CD4-positive, alpha-beta memory T cell (primary cell): ENCODE measurements at regions not wholly inside any gene's neighbourhood (a gene's known extent, or its start where the extent isn't known, plus 50 kb on each side); places are given as distances from the start of the nearest gene placed in this dataset.

Experiments used
- CTCF ChIA-PET: fragments of 350-600 bp; sonication (Branson Sonifier 250); formaldehyde crosslinking; loops from one replicate; lab custom pipeline; 2021; ENCODE audit warnings: inconsistent platforms; ENCODE audit not compliant: partially characterized antibody; lab: Charles Lee
- POLR2A ChIA-PET: fragments of 350-600 bp; sonication (Branson Sonifier 250); formaldehyde crosslinking; loops from one replicate; lab custom pipeline; 2021; ENCODE audit not compliant: partially characterized antibody; lab: Charles Lee
- DNase-seq, 5 donors: peaks; one replicate each; pipeline versions ENCODE4 v3.0.0 to v3.0.0-alpha.2; 2020 to 2022; ENCODE audit warnings: mixed read lengths in 1 of 5
- H3K27ac ChIP-seq: one replicate; pipeline ENCODE4 v1.7.0; 2013; ENCODE audit warnings: low read depth, low read length
- H3K27me3 ChIP-seq: 2 replicates; pipeline ENCODE4 v1.7.0; 2013; ENCODE audit warnings: mild to moderate bottlenecking, low read length, moderate library complexity; ENCODE audit not compliant: insufficient read depth
- H3K36me3 ChIP-seq: 2 replicates; pipeline ENCODE4 v1.7.0; 2013; ENCODE audit warnings: mild to moderate bottlenecking, low read length, moderate library complexity; ENCODE audit not compliant: insufficient read depth
- H3K4me1 ChIP-seq: 2 replicates; pipeline ENCODE4 v1.7.0; 2013; ENCODE audit warnings: mild to moderate bottlenecking, low read length, moderate library complexity; ENCODE audit not compliant: insufficient read depth
- H3K4me3 ChIP-seq, 2 donors: one replicate each; pipeline ENCODE4 v1.7.0; 2013; ENCODE audit warnings: low read length in 2 of 2, mild to moderate bottlenecking in 1 of 2
- H3K9me3 ChIP-seq, 2 donors: one replicate each; pipeline ENCODE4 v1.7.0; 2013; ENCODE audit warnings: low read length in 2 of 2, control low read depth in 1 of 2; ENCODE audit not compliant: control insufficient read depth in 1 of 2
- H3K27ac Mint-ChIP-seq, 7 donors: one replicate each; pipeline ENCODE4 v1.8.0; 2020 to 2021; ENCODE audit warnings: mixed read lengths in 7 of 7, mild to moderate bottlenecking in 6 of 7, inconsistent platforms in 3 of 7, moderate library complexity in 3 of 7
- H3K27me3 Mint-ChIP-seq, 2 donors: one replicate each; pipeline ENCODE4 v1.8.0; 2020 to 2021; ENCODE audit warnings: mixed read lengths in 2 of 2
- H3K36me3 Mint-ChIP-seq, 2 donors: one replicate each; pipeline ENCODE4 v1.8.0; 2020 to 2021; ENCODE audit warnings: mixed read lengths in 2 of 2, inconsistent platforms in 1 of 2, mild to moderate bottlenecking in 1 of 2
- H3K4me1 Mint-ChIP-seq, 4 donors: one replicate each; pipeline ENCODE4 v1.8.0; 2020 to 2021; ENCODE audit warnings: mixed read lengths in 4 of 4, mild to moderate bottlenecking in 1 of 4
- H3K4me3 Mint-ChIP-seq, 8 donors: one replicate each; pipeline ENCODE4 v1.8.0; 2020 to 2021; ENCODE audit warnings: mixed read lengths in 8 of 8, mild to moderate bottlenecking in 7 of 8, moderate library complexity in 6 of 8, inconsistent platforms in 3 of 8
- H3K9me3 Mint-ChIP-seq, 8 donors: one replicate each; pipeline ENCODE4 v1.8.0; 2020 to 2021; ENCODE audit warnings: mixed read lengths in 8 of 8, mild to moderate bottlenecking in 5 of 8, inconsistent platforms in 3 of 8, moderate library complexity in 1 of 8
- intact Hi-C: fragments of 100-400 bp; cut with micrococcal nuclease; formaldehyde crosslinking; loops from one replicate; pipeline ENCODE4 v1.15.1; 2023

DNA sequence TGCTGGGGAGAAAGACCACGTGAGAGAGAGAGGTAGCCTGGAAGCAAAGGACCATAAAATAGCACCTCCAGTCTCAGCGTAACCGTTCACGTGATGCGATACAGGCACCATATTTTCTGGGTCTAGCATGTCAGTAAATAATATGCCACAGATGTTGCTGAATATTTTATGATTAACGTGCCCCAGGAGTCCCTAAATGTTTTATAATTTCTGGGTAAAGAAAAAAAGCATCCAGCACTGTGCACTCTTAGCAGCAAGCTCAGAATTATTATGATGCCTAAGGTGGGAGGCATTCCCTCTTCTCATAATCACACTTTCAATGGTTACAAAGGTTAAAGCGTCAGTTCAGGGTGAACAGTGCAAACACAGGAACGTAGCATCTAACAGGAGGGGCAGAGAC is 121.8 kb downstream of the CAVIN4 start:
- Mint-ChIP-seq H3K27me3 (no peaks in the 10 kb centered on the region), H3K4me3 (no peak overlapping the region), H3K36me3 (no peaks in the 10 kb centered on the region), H3K27ac (no peak overlapping the region), H3K4me1 (no peaks in the 10 kb centered on the region), H3K9me3 (peaks cover 0 to 2% (median 0%) of the 10 kb centered on the region in 8 donors)
- Histone ChIP-seq H3K9me3 (no peaks in the 10 kb centered on the region), H3K27me3 (no peaks in the 10 kb centered on the region), H3K4me1 (no peaks in the 10 kb centered on the region), H3K27ac (no peak overlapping the region), H3K4me3 (no peak overlapping the region), H3K36me3 (no peaks in the 10 kb centered on the region)
- ChIA-PET POLR2A (no interaction called here), CTCF (no interaction called here)
- DNase-seq: no peak
- intact Hi-C loops: loop anchor here (2.0 kb wide), 1 partner anchor 611 kb away; no protein-coding TSS in a partner anchor

DNA sequence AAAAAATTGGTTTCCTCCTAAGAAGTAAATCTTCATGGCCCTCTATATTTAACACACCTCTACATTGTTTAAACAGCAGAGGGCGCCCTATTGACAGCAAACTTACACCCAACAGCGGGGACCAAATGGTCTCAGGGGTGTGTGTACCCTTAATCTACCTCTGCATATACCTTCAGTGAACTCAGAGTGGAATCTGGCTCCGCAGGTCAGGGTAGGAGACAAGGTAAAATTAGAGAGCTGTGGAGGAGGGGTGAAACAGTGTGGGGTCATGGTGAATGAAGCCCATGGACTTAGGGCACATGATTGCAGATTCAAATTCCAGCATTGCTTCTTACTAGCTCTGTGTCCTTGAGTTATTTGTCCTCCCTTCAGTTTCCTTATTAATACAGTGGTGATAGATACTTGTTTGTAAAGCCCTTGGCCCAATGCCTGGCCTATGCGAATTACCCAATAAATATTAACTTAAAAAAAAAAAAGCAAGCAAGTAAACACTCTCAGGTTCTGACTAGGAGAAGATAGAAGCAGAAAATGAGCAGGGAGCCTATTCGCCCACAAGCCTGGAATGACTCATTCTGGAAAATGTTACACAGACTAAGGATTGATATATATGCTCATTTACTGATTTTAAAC is 122.9 kb downstream of the CAVIN4 start:
- Histone ChIP-seq H3K36me3 (no peaks in the 10 kb centered on the region), H3K4me1 (no peaks in the 10 kb centered on the region), H3K27me3 (no peaks in the 10 kb centered on the region), H3K27ac (no peak overlapping the region), H3K9me3 (no peaks in the 10 kb centered on the region), H3K4me3 (no peak overlapping the region)
- no peak overlapping the region for H3K4me3 Mint-ChIP-seq
- no peaks in the 10 kb centered on the region for H3K4me1 Mint-ChIP-seq
- H3K36me3 Mint-ChIP-seq: no peaks in the 10 kb centered on the region
- H3K27ac Mint-ChIP-seq: no peak overlapping the region
- intact Hi-C loops: loop anchor here (2.0 kb wide), 1 partner anchor 610 kb away; no protein-coding TSS in a partner anchor
- POLR2A ChIA-PET: no interaction called here
- peaks cover 0 to 2% (median under 1%) of the 10 kb centered on the region in 8 donors for H3K9me3 Mint-ChIP-seq
- H3K27me3 Mint-ChIP-seq: no peaks in the 10 kb centered on the region
- CTCF ChIA-PET: interaction anchor here (1.4 kb wide), 1 partner anchor 9 kb away, joined by 8 read pairs; no protein-coding TSS in a partner anchor
- peak in 1 of 5 donors; percentile 1 for DNase-seq

GRCh38 chr9:100714372-100715099 is 136.7 kb downstream of the CAVIN4 start:
- peaks cover 1 to 2% of the 10 kb centered on the region in 2 donors for H3K27me3 Mint-ChIP-seq
- Histone ChIP-seq H3K9me3 (no peaks in the 10 kb centered on the region), H3K4me1 (no peaks in the 10 kb centered on the region), H3K4me3 (no peak overlapping the region), H3K36me3 (no peaks in the 10 kb centered on the region), H3K27me3 (no peaks in the 10 kb centered on the region), H3K27ac (no peak overlapping the region)
- no peaks in the 10 kb centered on the region for H3K4me1 Mint-ChIP-seq
- H3K27ac Mint-ChIP-seq: no peak overlapping the region
- ChIA-PET CTCF (interaction anchor here (1.0 to 1.6 kb wide), 2 partner anchors 597 to 815 kb away, joined by 3 to 8 read pairs; no protein-coding TSS in a partner anchor), POLR2A (no interaction called here)
- H3K9me3 Mint-ChIP-seq: peaks cover 0 to 22% (median 6%) of the 10 kb centered on the region in 8 donors
- H3K4me3 Mint-ChIP-seq: no peak overlapping the region
- intact Hi-C loops: no loop called here
- H3K36me3 Mint-ChIP-seq: no peaks in the 10 kb centered on the region
- DNase-seq: peak in 2 of 5 donors; percentile 6 to 7

DNA sequence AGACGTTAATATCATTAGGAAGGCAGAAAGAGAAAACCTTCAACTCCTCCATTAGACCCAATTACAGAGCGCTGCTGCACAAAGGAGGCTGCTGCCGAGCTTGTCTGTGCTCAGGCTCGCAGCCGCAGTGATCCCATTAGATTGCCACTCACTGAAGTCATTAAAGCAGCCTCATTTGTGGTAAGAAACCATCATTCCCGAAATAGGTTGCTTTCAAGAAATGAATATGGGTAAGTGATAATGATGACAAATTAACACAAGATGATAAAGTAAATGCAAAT is 137.2 kb downstream of the CAVIN4 start:
- Histone ChIP-seq H3K27me3 (no peaks in the 10 kb centered on the region), H3K9me3 (no peaks in the 10 kb centered on the region), H3K4me3 (no peak overlapping the region), H3K36me3 (no peaks in the 10 kb centered on the region), H3K4me1 (no peaks in the 10 kb centered on the region), H3K27ac (no peak overlapping the region)
- no peak overlapping the region for H3K4me3 Mint-ChIP-seq
- intact Hi-C loops: no loop called here
- no peaks in the 10 kb centered on the region for H3K4me1 Mint-ChIP-seq
- H3K27me3 Mint-ChIP-seq: peaks cover 1 to 2% of the 10 kb centered on the region in 2 donors
- CTCF ChIA-PET: interaction anchor here (1.0 to 1.6 kb wide), 2 partner anchors 597 to 814 kb away, joined by 3 to 8 read pairs; no protein-coding TSS in a partner anchor
- no peak overlapping the region for H3K27ac Mint-ChIP-seq
- no peak for DNase-seq
- POLR2A ChIA-PET: no interaction called here
- H3K36me3 Mint-ChIP-seq: no peaks in the 10 kb centered on the region
- peaks cover 0 to 22% (median 6%) of the 10 kb centered on the region in 8 donors for H3K9me3 Mint-ChIP-seq

DNA sequence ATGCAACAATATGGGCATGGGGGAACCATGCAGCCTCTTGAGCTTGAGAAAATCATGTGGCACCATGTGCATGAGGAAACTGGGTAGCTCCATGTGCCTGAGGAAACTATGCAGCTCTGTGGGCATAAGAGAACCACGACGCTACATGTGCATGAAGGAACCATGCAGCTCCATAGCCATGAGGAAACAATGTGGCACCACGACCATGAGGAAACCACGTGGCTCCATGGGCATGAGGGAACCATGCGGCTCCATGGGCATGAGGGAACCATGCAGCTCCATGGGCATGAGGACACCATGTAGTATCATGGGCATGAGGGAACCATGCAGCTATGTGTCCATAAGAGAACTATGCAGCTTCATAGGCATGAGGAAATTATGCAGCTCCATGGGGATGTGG is 140.8 kb downstream of the CAVIN4 start:
- intact Hi-C loops: no loop called here
- DNase-seq: no peak
- Mint-ChIP-seq H3K27me3 (peaks cover 0 to 1% of the 10 kb centered on the region in 2 donors), H3K4me3 (no peak overlapping the region), H3K9me3 (peaks cover 0 to 4% (median under 1%) of the 10 kb centered on the region in 8 donors), H3K4me1 (no peaks in the 10 kb centered on the region), H3K27ac (no peak overlapping the region), H3K36me3 (no peaks in the 10 kb centered on the region)
- H3K27me3 ChIP-seq: no peaks in the 10 kb centered on the region
- H3K36me3 ChIP-seq: no peaks in the 10 kb centered on the region
- ChIA-PET POLR2A (no interaction called here), CTCF (no interaction called here)
- no peaks in the 10 kb centered on the region for H3K4me1 ChIP-seq
- no peak overlapping the region for H3K27ac ChIP-seq
- no peaks in the 10 kb centered on the region for H3K9me3 ChIP-seq
- H3K4me3 ChIP-seq: no peak overlapping the region

DNA sequence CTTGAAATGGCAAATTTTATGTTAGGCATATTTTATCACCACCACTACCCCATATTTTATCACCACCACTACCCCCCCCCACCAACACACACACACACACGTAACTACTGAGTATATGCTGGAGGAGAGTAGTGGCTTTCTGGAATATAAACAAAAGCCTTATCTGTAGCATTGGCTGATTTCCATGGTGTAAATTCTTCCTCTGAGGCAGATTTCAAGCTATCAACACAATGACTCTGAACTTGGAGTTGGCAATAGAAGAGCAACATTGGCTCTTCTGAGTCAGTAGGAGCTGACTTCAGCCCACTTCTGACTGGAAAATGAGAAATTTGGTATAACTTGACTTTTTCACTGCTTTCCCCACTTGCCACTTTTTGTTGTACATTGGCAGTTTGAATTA is 143.0 kb downstream of the CAVIN4 start:
- no peak overlapping the region for H3K27ac ChIP-seq
- no peaks in the 10 kb centered on the region for H3K27me3 Mint-ChIP-seq
- H3K27me3 ChIP-seq: no peaks in the 10 kb centered on the region
- no peaks in the 10 kb centered on the region for H3K4me1 Mint-ChIP-seq
- intact Hi-C loops: no loop called here
- no peak overlapping the region for H3K27ac Mint-ChIP-seq
- POLR2A ChIA-PET: no interaction called here
- H3K4me3 ChIP-seq: no peak overlapping the region
- CTCF ChIA-PET: no interaction called here
- peaks cover 0 to 3% (median 0%) of the 10 kb centered on the region in 8 donors for H3K9me3 Mint-ChIP-seq
- no peak for DNase-seq
- H3K36me3 ChIP-seq: no peaks in the 10 kb centered on the region
- H3K4me3 Mint-ChIP-seq: no peak overlapping the region
- no peaks in the 10 kb centered on the region for H3K36me3 Mint-ChIP-seq
- no peaks in the 10 kb centered on the region for H3K4me1 ChIP-seq
- H3K9me3 ChIP-seq: no peaks in the 10 kb centered on the region

- H3K36me3 Mint-ChIP-seq: no peaks in the 10 kb centered on the region
- Histone ChIP-seq H3K36me3 (no peaks in the 10 kb centered on the region), H3K9me3 (no peaks in the 10 kb centered on the region), H3K4me3 (no peak overlapping the region), H3K4me1 (no peaks in the 10 kb centered on the region), H3K27me3 (no peaks in the 10 kb centered on the region), H3K27ac (no peak overlapping the region)
- H3K27ac Mint-ChIP-seq: no peak overlapping the region
- no peak overlapping the region for H3K4me3 Mint-ChIP-seq
- ChIA-PET POLR2A (no interaction called here), CTCF (no interaction called here)
- peaks cover 0 to 3% (median 0%) of the 10 kb centered on the region in 8 donors for H3K9me3 Mint-ChIP-seq
- intact Hi-C loops: no loop called here
- no peaks in the 10 kb centered on the region for H3K4me1 Mint-ChIP-seq
- DNase-seq: no peak
- H3K27me3 Mint-ChIP-seq: no peaks in the 10 kb centered on the region
These were observed 147.0 kb downstream of the CAVIN4 start for GRCh38 chr9:100724886-100725285.
